ENCODE measurements at regions not wholly inside any gene's neighbourhood (a gene's known extent, or its start where the extent isn't known, plus 50 kb on each side); places are given as distances from the start of the nearest gene placed in this dataset.
"Not testable (repeated sequence)": the region's sequence is repeated elsewhere in the genome, so short reads cannot be mapped to it uniquely, and the experiment has no call there.

GRCh38 chr11:44442893-44443673 is 122.4 kb upstream of the CD82 start:
- BruUV-seq (replicated peaks); H3K9me3 ChIP-seq (ENCODE audit: low read length); in situ Hi-C loops (cut with HindIII; ENCODE audit: extremely low pct_ligation_motif_present, low pct_unique_long_range_greater_than_20kb); H3K4me2 ChIP-seq (ENCODE audit: low read depth, low read length); H3K36me3 ChIP-seq (replicated peaks in 1 of 2; ENCODE audit: control insufficient read depth in 1 of 2, insufficient read depth in 2 of 2, low read length in 2 of 2); H3K9ac ChIP-seq (ENCODE audit: insufficient read depth, low read depth, low read length); intact Hi-C loops (cut with micrococcal nuclease; ENCODE audit: unreplicated experiment); H2AFZ ChIP-seq (ENCODE audit: low read length); POLR2A ChIA-PET; H3K79me2 ChIP-seq (ENCODE audit: insufficient read depth, low read length); FAIRE-seq; H3K4me3 ChIP-seq (replicated peaks in 1 of 3; ENCODE audit: insufficient read depth in 1 of 3, low read depth in 2 of 3, low read length in 3 of 3); H3K27me3 ChIP-seq (ENCODE audit: control insufficient read depth in 1 of 2, insufficient read depth in 2 of 2, low read length in 2 of 2); DNase-seq (ENCODE audit: low spot score); CTCF ChIA-PET (ENCODE audit: low intra/inter-chr PET ratio, low total read pairs); H4K20me1 ChIP-seq (ENCODE audit: insufficient read depth, low read length); H3K27ac ChIP-seq (ENCODE audit: extremely low read length, insufficient read depth, low read length); ATAC-seq; H3K4me1 ChIP-seq (ENCODE audit: insufficient read depth, low read length): not testable (repeated sequence)
- 24% methylated on average over 4 of the region's 4 CpGs for WGBS (ENCODE audit: low lambda C conversion rate)

DNA sequence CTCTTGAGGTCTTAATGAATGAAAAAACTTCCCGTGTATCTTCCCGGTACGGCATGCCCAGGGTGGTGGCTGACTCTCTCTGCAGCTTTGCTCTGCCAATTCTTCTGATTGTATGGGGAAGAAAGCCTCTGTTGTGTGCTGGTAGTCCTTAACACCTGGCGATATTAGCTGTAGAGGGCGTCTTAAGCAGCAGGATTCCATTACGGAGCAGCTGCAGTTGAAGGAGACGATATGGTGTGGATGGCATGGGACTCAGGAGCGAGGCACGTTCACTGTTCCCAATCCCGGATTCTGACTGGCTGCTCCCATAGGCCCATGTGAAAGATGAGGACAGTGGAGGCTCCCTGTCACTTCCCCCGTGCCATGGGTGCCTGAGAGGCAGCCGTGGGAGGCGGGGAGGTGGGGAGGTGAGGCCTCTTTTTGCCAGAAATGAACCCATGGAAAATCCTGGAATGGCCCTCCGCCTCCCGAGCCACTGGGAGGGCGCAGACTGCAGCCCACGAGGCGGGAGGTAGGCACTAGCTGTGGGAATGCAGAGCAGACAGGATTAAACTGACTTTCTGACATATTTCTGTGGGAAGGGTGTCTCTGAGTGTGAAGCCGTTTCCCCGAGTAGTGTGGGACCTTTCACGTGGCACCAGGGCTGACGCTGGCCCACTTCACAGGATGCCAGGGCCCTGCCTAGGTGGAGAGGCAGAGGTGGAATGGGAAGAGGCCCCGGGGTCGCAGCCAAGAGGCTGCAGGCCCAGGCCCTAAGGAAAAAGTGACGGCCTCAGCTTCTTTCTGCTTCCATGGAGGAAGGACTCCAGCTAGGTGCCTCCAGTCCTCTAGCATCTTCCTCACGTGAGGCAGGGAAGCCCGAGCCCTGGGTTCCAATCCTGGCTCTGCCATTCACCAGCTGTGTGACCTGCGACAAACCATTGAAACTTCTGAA is 121.4 kb upstream of the CD82 start:
- Histone ChIP-seq H2AFZ (ENCODE audit: low read length) (no peak overlapping the region), H4K20me1 (ENCODE audit: insufficient read depth, low read length) (no peaks in the 10 kb centered on the region), H3K27me3 (ENCODE audit: control insufficient read depth in 1 of 2, insufficient read depth in 2 of 2, low read length in 2 of 2) (no peaks in the 10 kb centered on the region), H3K4me3 (replicated peaks in 1 of 3; ENCODE audit: insufficient read depth in 1 of 3, low read depth in 2 of 3, low read length in 3 of 3) (no peak overlapping the region), H3K9me3 (ENCODE audit: low read length) (no peaks in the 10 kb centered on the region), H3K79me2 (ENCODE audit: insufficient read depth, low read length) (no peaks in the 10 kb centered on the region), H3K9ac (ENCODE audit: insufficient read depth, low read depth, low read length) (no peak overlapping the region), H3K27ac (ENCODE audit: extremely low read length, insufficient read depth, low read length) (no peak overlapping the region), H3K4me2 (ENCODE audit: low read depth, low read length) (no peak overlapping the region), H3K4me1 (ENCODE audit: insufficient read depth, low read length) (no peaks in the 10 kb centered on the region), H3K36me3 (replicated peaks in 1 of 2; ENCODE audit: control insufficient read depth in 1 of 2, insufficient read depth in 2 of 2, low read length in 2 of 2) (no peaks in the 10 kb centered on the region)
- intact Hi-C loops (cut with micrococcal nuclease; ENCODE audit: unreplicated experiment) (no loop called here), in situ Hi-C loops (cut with HindIII; ENCODE audit: extremely low pct_ligation_motif_present, low pct_unique_long_range_greater_than_20kb) (no loop called here)
- no peak for DNase-seq (ENCODE audit: low spot score)
- WGBS (ENCODE audit: low lambda C conversion rate): 40% methylated on average over 14 of the region's 28 CpGs
- BruUV-seq (replicated peaks): no TSS peak
- ChIA-PET CTCF (ENCODE audit: low intra/inter-chr PET ratio, low total read pairs) (no interaction called here), POLR2A (no interaction called here)
- no peak for TF ChIP-seq ATF1 (CRISPR knock-in tag; IDR thresholded peaks at IDR 0.05)
- no peak for TF ChIP-seq KMT2A (CRISPR knock-in tag; IDR thresholded peaks at IDR 0.05)
- TF ChIP-seq ZNF619 (CRISPR knock-in tag; IDR thresholded peaks at IDR 0.05): no peak
- no peak for TF ChIP-seq CSRNP2 (CRISPR knock-in tag; conservative IDR thresholded peaks at IDR 0.05; ENCODE audit: low read depth)
- no peak for TF ChIP-seq XBP1 (CRISPR knock-in tag; IDR thresholded peaks at IDR 0.05)
- TF ChIP-seq, protein P1, sequence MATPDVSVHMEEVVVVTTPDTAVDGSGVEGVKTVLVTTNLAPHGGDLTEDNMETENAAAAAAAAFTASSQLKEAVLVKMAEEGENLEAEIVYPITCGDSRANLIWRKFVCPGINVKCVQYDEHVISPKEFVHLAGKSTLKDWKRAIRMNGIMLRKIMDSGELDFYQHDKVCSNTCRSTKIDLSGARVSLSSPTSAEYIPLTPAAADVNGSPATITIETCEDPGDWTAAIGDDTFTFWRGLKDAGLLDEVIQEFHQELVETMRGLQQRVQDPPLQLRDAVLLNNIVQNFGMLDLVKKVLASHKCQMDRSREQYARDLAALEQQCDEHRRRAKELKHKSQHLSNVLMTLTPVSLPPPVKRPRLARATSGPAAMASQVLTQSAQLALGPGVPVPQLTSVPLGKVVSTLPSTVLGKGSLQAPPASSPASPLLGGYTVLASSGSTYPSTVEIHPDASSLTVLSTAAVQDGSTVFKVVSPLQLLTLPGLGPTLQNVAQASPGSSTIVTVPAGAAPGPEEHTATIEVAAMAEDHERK (CRISPR knock-in tag; IDR thresholded peaks at IDR 0.05; ENCODE audit: low read depth): no peak
- TF ChIP-seq TARDBP (CRISPR knock-in tag; IDR thresholded peaks at IDR 0.05): no peak
- no peak for ATAC-seq
- no peak for FAIRE-seq
